ENCODE measurements at regions not wholly inside any gene's neighbourhood (a gene's known extent, or its start where the extent isn't known, plus 50 kb on each side); places are given as distances from the start of the nearest gene placed in this dataset.

GRCh38 chr20:52497731-52498130, 306.2 kb upstream of the ZFP64 start:
- no peaks in the 10 kb centered on the region for H3K36me3 Mint-ChIP-seq (ENCODE audit: low read depth)
- no peak overlapping the region for H3K27ac Mint-ChIP-seq

GRCh38 chr20:52496191-52496590, 304.6 kb upstream of the ZFP64 start:
- no peak overlapping the region for H3K4me3 Mint-ChIP-seq
- peaks cover 1% of the 10 kb centered on the region for H3K9me3 Mint-ChIP-seq
- intact Hi-C loops (cut with micrococcal nuclease), result loop anchor here (10.0 kb wide), 3 partner anchors 369 to 659 kb away; no protein-coding TSS in a partner anchor
- no peak for DNase-seq
- H3K4me1 Mint-ChIP-seq (ENCODE audit: low read depth), result peaks cover 23% of the 10 kb centered on the region
- no peaks in the 10 kb centered on the region for H3K36me3 Mint-ChIP-seq (ENCODE audit: low read depth)
- H3K27ac Mint-ChIP-seq, result no peak overlapping the region
- H3K27me3 Mint-ChIP-seq (ENCODE audit: low read depth), result no peaks in the 10 kb centered on the region
- CTCF ChIA-PET, result interaction anchor here (0.6 kb wide), 2 partner anchors 12 to 256 kb away, joined by 4 read pairs; no protein-coding TSS in a partner anchor

More at GRCh38 chr20:52497731-52498130, 306.2 kb upstream of the ZFP64 start:
- H3K27me3 Mint-ChIP-seq (ENCODE audit: low read depth), result no peaks in the 10 kb centered on the region
- no peaks in the 10 kb centered on the region for H3K9me3 Mint-ChIP-seq
- no peak for DNase-seq
- CTCF ChIA-PET, result no interaction called here
- intact Hi-C loops (cut with micrococcal nuclease), result loop anchor here (10.0 kb wide), 3 partner anchors 367 to 657 kb away; no protein-coding TSS in a partner anchor
- H3K4me1 Mint-ChIP-seq (ENCODE audit: low read depth), result peaks cover 23% of the 10 kb centered on the region
- H3K4me3 Mint-ChIP-seq, result no peak overlapping the region

GRCh38 chr20:52494244-52494643, 302.7 kb upstream of the ZFP64 start:
- Mint-ChIP-seq H3K9me3 (peaks cover 1% of the 10 kb centered on the region), H3K27ac (peak overlapping the region; percentile 50), H3K4me3 (peak overlapping the region; percentile 46), H3K4me1 (ENCODE audit: low read depth) (peaks cover 23% of the 10 kb centered on the region), H3K36me3 (ENCODE audit: low read depth) (no peaks in the 10 kb centered on the region), H3K27me3 (ENCODE audit: low read depth) (no peaks in the 10 kb centered on the region)
- intact Hi-C loops (cut with micrococcal nuclease), result loop anchor here (1.0 to 10.0 kb wide), 8 partner anchors 84 to 723 kb away; partner anchors contain the start of gene TSHZ2
- DNase-seq, result peak; percentile 82
- CTCF ChIA-PET, result interaction anchor here (0.6 to 1.2 kb wide), 3 partner anchors 8 to 309 kb away, joined by 3 read pairs; no protein-coding TSS in a partner anchor

GRCh38 chr20:52493171-52493721, 301.7 kb upstream of the ZFP64 start:
- intact Hi-C loops (cut with micrococcal nuclease), result loop anchor here (1.0 to 10.0 kb wide), 8 partner anchors 88 to 724 kb away; partner anchors contain the start of gene TSHZ2
- peak overlapping the region; percentile 16 for H3K27ac Mint-ChIP-seq
- H3K9me3 Mint-ChIP-seq, result peaks cover 1% of the 10 kb centered on the region
- H3K27me3 Mint-ChIP-seq (ENCODE audit: low read depth), result no peaks in the 10 kb centered on the region
- peak overlapping the region; percentile 13 for H3K4me3 Mint-ChIP-seq
- DNase-seq, result peak; percentile 44
- H3K36me3 Mint-ChIP-seq (ENCODE audit: low read depth), result no peaks in the 10 kb centered on the region
- CTCF ChIA-PET, result interaction anchor here (1.2 kb wide), 1 partner anchor 12 kb away, joined by 3 read pairs; no protein-coding TSS in a partner anchor
- peaks cover 23% of the 10 kb centered on the region for H3K4me1 Mint-ChIP-seq (ENCODE audit: low read depth)

GRCh38 chr20:52490711-52491430, 299.3 kb upstream of the ZFP64 start:
- Mint-ChIP-seq H3K4me1 (ENCODE audit: low read depth) (peaks cover 19% of the 10 kb centered on the region), H3K9me3 (peaks cover 1% of the 10 kb centered on the region), H3K36me3 (ENCODE audit: low read depth) (no peaks in the 10 kb centered on the region), H3K4me3 (no peak overlapping the region), H3K27ac (no peak overlapping the region), H3K27me3 (ENCODE audit: low read depth) (no peaks in the 10 kb centered on the region)
- intact Hi-C loops (cut with micrococcal nuclease), result loop anchor here (5.0 to 10.0 kb wide), 6 partner anchors 179 to 726 kb away; partner anchors contain the start of gene TSHZ2
- CTCF ChIA-PET, result interaction anchor here (0.6 kb wide), 1 partner anchor 718 kb away, joined by 3 read pairs; no protein-coding TSS in a partner anchor
- no peak for DNase-seq

GRCh38 chr20:52484438-52484837, 292.9 kb upstream of the ZFP64 start:
- Mint-ChIP-seq H3K27me3 (ENCODE audit: low read depth) (no peaks in the 10 kb centered on the region), H3K36me3 (ENCODE audit: low read depth) (no peaks in the 10 kb centered on the region), H3K4me3 (no peak overlapping the region), H3K4me1 (ENCODE audit: low read depth) (peaks cover 2% of the 10 kb centered on the region), H3K9me3 (peaks cover 3% of the 10 kb centered on the region), H3K27ac (no peak overlapping the region)
- DNase-seq, result no peak
- CTCF ChIA-PET, result interaction anchor here (0.7 kb wide), 1 partner anchor 12 kb away, joined by 4 read pairs; no protein-coding TSS in a partner anchor
- intact Hi-C loops (cut with micrococcal nuclease), result no loop called here

- Mint-ChIP-seq H3K36me3 (ENCODE audit: low read depth) (no peaks in the 10 kb centered on the region), H3K4me1 (ENCODE audit: low read depth) (peaks cover 2% of the 10 kb centered on the region), H3K9me3 (peaks cover 5% of the 10 kb centered on the region), H3K27ac (no peak overlapping the region), H3K4me3 (no peak overlapping the region), H3K27me3 (ENCODE audit: low read depth) (no peaks in the 10 kb centered on the region)
- no peak for DNase-seq
- CTCF ChIA-PET, result no interaction called here
- intact Hi-C loops (cut with micrococcal nuclease), result no loop called here
These were observed 291.8 kb upstream of the ZFP64 start for GRCh38 chr20:52483382-52483781.

- intact Hi-C loops (cut with micrococcal nuclease), result no loop called here
- Mint-ChIP-seq H3K27ac (no peak overlapping the region), H3K36me3 (ENCODE audit: low read depth) (no peaks in the 10 kb centered on the region), H3K4me3 (no peak overlapping the region), H3K9me3 (peaks cover 5% of the 10 kb centered on the region), H3K27me3 (ENCODE audit: low read depth) (no peaks in the 10 kb centered on the region), H3K4me1 (ENCODE audit: low read depth) (peaks cover 2% of the 10 kb centered on the region)
- DNase-seq, result no peak
- CTCF ChIA-PET, result no interaction called here
These were observed 290.5 kb upstream of the ZFP64 start for GRCh38 chr20:52482044-52482443.

GRCh38 chr20:52481443-52481842, 289.9 kb upstream of the ZFP64 start:
- DNase-seq, result no peak
- intact Hi-C loops (cut with micrococcal nuclease), result no loop called here
- no peak overlapping the region for H3K27ac Mint-ChIP-seq
- CTCF ChIA-PET, result interaction anchor here (1.5 kb wide), 1 partner anchor 12 kb away, joined by 3 read pairs; no protein-coding TSS in a partner anchor
- H3K4me1 Mint-ChIP-seq (ENCODE audit: low read depth), result peaks cover 2% of the 10 kb centered on the region
- H3K36me3 Mint-ChIP-seq (ENCODE audit: low read depth), result no peaks in the 10 kb centered on the region
- H3K27me3 Mint-ChIP-seq (ENCODE audit: low read depth), result no peaks in the 10 kb centered on the region
- H3K9me3 Mint-ChIP-seq, result peaks cover 5% of the 10 kb centered on the region
- H3K4me3 Mint-ChIP-seq, result no peak overlapping the region

- H3K9me3 Mint-ChIP-seq, result peaks cover 5% of the 10 kb centered on the region
- CTCF ChIA-PET, result no interaction called here
- DNase-seq, result no peak
- no peak overlapping the region for H3K4me3 Mint-ChIP-seq
- H3K36me3 Mint-ChIP-seq (ENCODE audit: low read depth), result no peaks in the 10 kb centered on the region
- intact Hi-C loops (cut with micrococcal nuclease), result no loop called here
- no peaks in the 10 kb centered on the region for H3K4me1 Mint-ChIP-seq (ENCODE audit: low read depth)
- no peaks in the 10 kb centered on the region for H3K27me3 Mint-ChIP-seq (ENCODE audit: low read depth)
- H3K27ac Mint-ChIP-seq, result no peak overlapping the region
These were observed 284.6 kb upstream of the ZFP64 start for GRCh38 chr20:52476074-52476750.

- H3K36me3 Mint-ChIP-seq (ENCODE audit: low read depth), result no peaks in the 10 kb centered on the region
These were observed 281.6 kb upstream of the ZFP64 start for GRCh38 chr20:52473186-52473585.

GRCh38 chr20:52470561-52470960, 279.0 kb upstream of the ZFP64 start:
- no peaks in the 10 kb centered on the region for H3K4me1 Mint-ChIP-seq (ENCODE audit: low read depth)
- CTCF ChIA-PET, result no interaction called here
- no peak for DNase-seq

More at GRCh38 chr20:52473186-52473585, 281.6 kb upstream of the ZFP64 start:
- Mint-ChIP-seq H3K27ac (no peak overlapping the region), H3K4me1 (ENCODE audit: low read depth) (no peaks in the 10 kb centered on the region), H3K4me3 (no peak overlapping the region), H3K9me3 (no peaks in the 10 kb centered on the region), H3K27me3 (ENCODE audit: low read depth) (no peaks in the 10 kb centered on the region)
- CTCF ChIA-PET, result no interaction called here
- intact Hi-C loops (cut with micrococcal nuclease), result no loop called here
- no peak for DNase-seq

More at GRCh38 chr20:52470561-52470960, 279.0 kb upstream of the ZFP64 start:
- no peaks in the 10 kb centered on the region for H3K27me3 Mint-ChIP-seq (ENCODE audit: low read depth)
- intact Hi-C loops (cut with micrococcal nuclease), result no loop called here
- H3K4me3 Mint-ChIP-seq, result no peak overlapping the region
- H3K36me3 Mint-ChIP-seq (ENCODE audit: low read depth), result no peaks in the 10 kb centered on the region
- H3K9me3 Mint-ChIP-seq, result peaks cover under 1% of the 10 kb centered on the region
- H3K27ac Mint-ChIP-seq, result no peak overlapping the region
